Endothelial cell of umbilical vein (primary cell): ENCODE measurements at regions not wholly inside any gene's neighbourhood (a gene's known extent, or its start where the extent isn't known, plus 50 kb on each side); places are given as distances from the start of the nearest gene placed in this dataset.

ENCODE experiments used
- CTCF ChIP-seq, 2 donors: IDR thresholded peaks; 1 replicate in 1 of 2; 2 replicates in 1 of 2; pipeline ENCODE4 v1.5.1; 2011; ENCODE audit warnings: low read length in 2 of 2, mild to moderate bottlenecking in 2 of 2, moderate library complexity in 2 of 2, control low read depth in 1 of 2, inconsistent platforms in 1 of 2, low read depth in 1 of 2; ENCODE audit not compliant: insufficient read depth in 1 of 2; ENCODE audit errors: extremely low read depth in 1 of 2
- EZH2 ChIP-seq: IDR thresholded peaks from 2 replicates; pipeline ENCODE4 v1.6.1; 2012; ENCODE audit warnings: borderline replicate concordance, low read depth, mild to moderate bottlenecking, moderate library complexity, low read length, inconsistent platforms; ENCODE audit not compliant: severe bottlenecking
- FOS ChIP-seq: IDR thresholded peaks from 2 replicates; pipeline ENCODE4 v1.6.1; 2011; ENCODE audit warnings: mild to moderate bottlenecking, low read length, moderate library complexity, borderline replicate concordance; ENCODE audit not compliant: insufficient read depth
- MAX ChIP-seq: IDR thresholded peaks from 2 replicates; pipeline ENCODE4 v1.6.1; 2011; ENCODE audit not compliant: insufficient read depth, insufficient read length
- POLR2A ChIP-seq: IDR thresholded peaks from 2 replicates; pipeline ENCODE4 v1.6.1; 2012; ENCODE audit warnings: low read depth, mild to moderate bottlenecking, control low read depth, low read length
- POLR2AphosphoS5 ChIP-seq: IDR thresholded peaks from 2 replicates; pipeline ENCODE4 v1.6.1; 2012; ENCODE audit warnings: low read depth, mild to moderate bottlenecking, control low read depth, low read length, moderate library complexity; ENCODE audit not compliant: insufficient read depth

GRCh38 chr15:69692342-69692741 is 239.7 kb downstream of the RPLP1 start:
- TF ChIP-seq POLR2AphosphoS5 = no peak
- no peak for TF ChIP-seq CTCF (IDR thresholded peaks at IDR 0.05; ENCODE audit: extremely low read depth in 1 of 2, insufficient read depth in 1 of 2, low read depth in 1 of 2, low read length in 2 of 2)
- TF ChIP-seq MAX = no peak
- TF ChIP-seq POLR2A = no peak
- no peak for TF ChIP-seq EZH2
- no peak for TF ChIP-seq FOS
